ENCODE measurements at regions not wholly inside any gene's neighbourhood (a gene's known extent, or its start where the extent isn't known, plus 50 kb on each side); places are given as distances from the start of the nearest gene placed in this dataset.
A peak's percentile ranks its signal among the peaks of the same experiment; 100 is the strongest.
"Not testable (repeated sequence)": the region's sequence is repeated elsewhere in the genome, so short reads cannot be mapped to it uniquely, and the experiment has no call there.

DNA sequence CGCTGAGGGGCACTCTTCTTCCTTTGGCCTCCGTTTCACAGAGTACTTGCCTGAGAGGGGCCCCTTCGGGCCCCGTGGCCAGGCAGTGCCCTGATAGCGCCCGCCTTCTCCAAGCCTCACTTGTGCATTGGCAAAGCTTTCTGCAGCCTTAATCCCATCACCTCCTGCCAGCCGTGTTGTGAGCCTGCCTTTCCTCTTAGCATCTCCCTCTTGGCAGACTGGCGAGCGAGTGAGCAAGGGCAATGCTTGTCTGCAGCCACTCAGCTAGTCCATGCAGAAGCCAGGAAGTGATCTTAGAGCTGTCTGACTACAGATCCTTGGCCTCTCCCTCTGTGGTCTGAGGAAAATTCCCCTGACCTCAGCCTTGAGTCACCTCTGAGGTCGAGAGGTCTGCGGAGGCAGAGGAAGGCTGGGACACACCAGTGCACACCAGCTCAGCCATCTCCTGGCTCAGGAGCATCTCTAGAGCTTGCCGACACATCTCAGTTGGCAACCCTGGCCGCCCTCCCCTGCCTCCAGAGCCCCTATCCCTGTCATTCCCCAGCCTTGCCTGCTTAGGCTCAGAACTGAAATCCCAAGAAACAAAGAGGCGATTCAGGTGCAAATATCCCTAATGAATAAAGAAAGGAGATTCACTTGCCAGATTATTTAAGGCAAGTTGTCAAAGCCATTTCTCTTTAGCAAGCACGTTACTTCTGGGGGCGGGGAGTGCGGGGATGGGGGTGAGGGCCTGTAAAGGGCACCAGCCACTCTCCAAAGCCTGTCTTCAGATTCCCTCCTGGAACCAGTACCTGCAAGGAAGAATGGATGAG lies 143.5 kb upstream of the MAMLD1 start:
- DNase-seq = peak; percentile 44

DNA sequence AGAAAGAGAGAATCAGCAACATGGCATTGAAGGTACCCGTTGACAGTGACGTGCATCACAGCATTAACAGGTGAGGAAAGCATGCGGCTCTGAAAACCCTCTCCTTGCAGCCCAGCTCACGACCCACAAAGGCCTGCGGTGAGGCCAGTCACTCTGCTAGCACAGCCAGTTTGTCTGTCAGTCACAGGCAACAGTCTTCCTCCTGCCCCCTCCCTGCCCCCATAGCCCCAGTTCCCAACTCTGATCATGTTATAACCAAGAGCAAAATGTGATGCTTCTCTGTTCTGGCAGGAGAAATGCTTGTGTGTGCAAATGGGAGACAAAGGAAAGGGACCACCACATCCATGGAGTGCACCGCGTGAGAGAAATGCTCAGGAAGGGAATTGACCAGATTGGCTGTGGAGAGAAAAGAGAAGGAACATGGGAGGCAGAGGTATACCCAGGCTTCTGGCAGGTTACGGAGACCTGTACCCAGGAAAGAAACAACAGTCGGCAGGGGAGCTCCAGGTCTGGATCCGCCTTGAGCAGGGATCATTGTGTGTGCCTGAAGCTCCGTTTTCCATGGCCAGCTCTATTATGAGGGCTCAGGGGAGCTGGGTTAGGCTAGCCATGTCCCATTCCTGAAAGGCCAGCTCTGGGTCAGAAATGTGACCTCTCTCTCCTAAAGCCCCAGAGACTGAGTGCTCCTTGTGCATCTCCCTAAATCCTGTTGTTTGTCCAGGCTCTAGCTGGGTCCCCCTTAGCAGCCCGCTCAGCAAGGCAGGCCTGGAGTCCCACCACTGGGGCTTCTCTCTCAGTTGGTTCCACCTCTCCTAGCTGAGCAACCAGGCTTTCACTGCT lies 139.7 kb upstream of the MAMLD1 start:
- no peak for DNase-seq

DNA sequence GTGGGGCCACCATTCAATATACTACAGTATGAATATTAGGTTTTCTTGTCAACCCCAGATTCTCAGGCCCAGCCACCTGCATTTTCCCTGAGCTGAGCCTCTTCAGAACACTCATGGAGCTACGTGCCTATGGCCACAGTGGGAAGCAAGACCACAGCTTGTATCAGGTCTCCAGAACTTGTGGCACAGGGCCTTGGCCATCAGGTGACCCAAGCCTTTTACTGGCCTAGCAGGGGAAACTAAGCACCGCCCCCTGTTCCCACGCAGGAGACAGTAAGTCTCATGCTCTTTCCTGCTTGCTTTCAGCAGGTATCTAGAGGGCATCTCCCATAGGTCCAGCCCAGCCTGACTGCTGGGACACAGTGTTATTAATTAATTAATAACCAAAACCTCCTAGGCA lies 138.4 kb upstream of the MAMLD1 start:
- DNase-seq = no peak

DNA sequence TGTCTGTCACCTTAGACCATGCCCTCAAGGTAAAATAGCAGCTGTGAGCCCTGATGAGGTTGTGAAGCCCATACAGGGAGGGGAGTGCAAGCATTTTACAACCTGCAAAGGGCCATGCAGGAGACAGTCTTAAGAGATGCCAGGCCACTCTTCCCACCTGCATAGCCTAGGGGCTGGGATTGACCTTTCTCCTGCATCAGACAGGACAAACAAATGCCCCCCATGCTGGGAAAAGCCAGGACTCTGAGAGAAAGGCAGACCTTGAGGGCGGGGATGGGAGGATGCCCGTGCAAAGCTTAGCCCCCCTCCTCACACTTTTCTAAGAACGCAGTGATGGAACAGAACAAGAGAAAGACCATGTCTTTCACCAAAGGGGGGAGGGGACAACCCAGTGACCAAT lies 137.9 kb upstream of the MAMLD1 start:
- no peak for DNase-seq

DNA sequence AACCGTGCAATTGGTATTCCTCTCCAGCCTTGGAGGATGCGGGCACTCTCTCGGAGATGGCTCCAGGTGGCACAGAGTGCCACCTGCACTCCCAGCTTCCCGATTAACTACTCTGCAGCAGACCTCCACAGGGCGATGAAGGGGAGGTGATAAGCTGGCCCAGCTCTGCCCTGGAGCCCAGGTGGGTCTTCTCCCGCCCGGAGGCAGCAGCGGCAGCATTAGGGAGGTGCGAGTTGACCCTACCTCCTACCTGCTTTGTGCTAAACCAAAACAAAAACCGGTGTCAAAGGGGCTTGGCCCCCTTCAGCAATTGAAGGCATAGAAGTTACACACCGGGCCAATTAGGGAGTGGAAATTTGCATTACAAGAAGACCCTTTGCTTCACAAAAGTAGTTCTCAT lies 137.4 kb upstream of the MAMLD1 start:
- no peak for DNase-seq

DNA sequence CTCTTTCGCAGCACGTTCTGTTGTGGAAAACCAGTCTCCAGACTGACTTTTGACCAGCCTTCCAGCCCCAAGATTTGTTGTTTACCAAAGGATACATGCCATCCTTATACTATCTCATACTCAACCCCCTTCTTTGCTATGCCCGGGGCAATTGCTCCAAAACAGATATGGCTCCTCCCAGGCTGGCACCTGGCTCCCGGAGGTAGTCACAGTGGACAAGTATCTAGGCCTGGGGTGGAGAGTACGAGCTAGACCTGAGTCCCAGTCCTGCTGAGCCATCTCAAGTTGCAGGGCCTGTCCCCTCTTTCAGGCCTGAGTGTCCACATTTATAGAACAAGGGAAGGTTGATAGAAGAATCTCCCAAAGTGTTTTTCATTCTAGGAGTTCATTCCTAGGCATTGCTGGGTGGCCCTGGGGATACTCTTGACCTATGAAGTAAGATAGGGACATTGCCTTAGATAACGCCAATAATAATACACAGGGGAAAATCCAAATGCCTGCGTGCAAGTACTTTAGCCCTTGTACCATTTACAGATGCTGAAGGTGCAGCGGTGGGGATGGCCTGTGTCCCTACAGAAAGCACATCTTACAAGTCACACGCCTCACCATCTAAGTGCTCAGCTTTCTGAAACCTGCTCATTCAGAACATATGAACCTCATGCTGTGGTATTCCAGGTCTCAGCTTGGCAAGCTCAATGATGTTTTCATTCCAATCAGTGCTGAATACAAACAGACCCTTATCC lies 136.7 kb upstream of the MAMLD1 start:
- DNase-seq = no peak

DNA sequence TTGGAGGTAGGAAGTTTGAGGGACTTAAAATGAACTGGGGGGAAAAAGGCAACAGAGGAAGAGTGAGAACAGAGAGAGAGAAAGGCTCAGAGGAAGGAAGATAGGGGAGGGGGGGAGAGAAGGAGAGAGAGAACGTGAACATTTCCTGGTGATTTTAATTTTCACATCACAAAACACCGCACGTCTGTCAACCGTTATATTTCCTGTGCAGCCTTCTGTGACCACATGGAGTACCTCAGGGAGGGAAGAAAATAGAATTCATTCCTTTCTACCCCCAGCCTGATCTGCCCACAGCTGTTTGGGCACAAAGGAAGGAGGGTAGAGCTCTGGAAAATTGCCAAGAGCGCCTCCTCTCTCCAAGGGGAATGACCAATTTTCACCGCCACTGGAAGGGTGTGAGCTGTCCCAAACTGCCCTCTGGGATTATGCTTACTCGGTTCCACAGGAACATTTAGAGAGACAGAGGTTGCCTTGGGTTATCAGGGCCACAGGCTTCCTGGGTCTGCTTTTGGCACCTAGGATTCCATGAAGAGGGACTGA lies 135.7 kb upstream of the MAMLD1 start:
- DNase-seq = no peak

DNA sequence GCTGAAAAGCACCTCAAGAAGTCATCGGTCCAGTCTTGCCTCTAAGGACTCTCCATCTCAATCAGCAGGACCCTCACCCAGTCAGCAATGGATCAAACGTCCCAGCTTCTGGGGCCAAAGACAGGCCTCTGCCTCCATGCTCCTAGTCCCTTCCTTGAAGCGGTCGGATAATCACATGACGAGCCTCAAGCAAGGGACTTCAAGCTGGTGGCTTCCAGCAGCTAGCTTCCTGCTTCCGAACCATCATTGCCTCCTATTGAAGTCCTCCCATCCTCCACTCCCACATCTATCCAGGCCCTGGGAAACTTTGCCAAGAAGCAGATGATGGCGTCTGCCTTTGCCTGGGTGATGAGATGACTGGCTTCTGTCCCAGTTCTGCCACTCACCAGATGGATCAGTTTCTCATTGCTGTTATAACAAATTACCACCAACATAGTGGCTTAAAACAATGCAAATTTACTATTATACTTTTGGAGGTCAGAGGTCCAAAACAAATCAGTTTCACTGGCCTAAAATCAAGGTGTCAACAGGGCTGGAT lies 135.2 kb upstream of the MAMLD1 start:
- DNase-seq = no peak

DNA sequence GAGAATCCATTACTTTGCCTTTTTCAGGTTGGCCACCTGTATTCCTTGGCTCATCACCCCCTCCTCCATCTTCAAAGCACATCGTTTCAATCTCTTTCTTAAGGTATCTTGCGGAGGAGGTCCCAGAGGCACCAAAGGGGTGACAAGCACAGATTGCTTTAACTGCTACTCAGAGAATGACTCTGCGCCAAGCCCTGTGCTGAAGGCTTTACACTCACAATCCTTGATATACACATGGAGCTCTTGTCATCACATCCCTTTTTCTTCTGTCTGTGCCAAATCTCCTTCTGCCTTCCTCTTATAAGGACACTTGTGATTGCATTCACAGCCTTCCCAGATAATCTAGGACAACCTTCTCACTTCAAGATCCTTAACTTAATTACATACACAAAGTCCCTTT lies 134.7 kb upstream of the MAMLD1 start:
- DNase-seq = no peak

DNA sequence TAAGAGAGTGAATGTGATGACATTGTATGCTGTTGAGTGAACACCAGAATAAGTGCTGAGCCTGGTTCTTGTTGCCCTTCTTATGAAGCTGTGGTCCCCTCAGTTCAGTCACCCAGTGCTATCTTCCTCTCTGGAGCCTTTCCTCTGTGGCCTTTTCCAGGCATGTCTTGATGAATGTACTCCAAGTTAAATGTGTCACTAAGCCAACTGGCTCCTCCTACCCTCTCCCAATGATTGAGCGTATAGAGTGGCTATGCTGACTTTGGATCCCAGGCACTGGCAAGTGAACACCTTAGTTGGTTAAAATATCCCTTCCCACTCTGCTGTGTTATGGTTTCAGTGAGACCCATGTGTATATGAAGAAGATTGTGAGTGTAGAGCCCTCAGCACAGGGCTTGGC lies 134.1 kb upstream of the MAMLD1 start:
- DNase-seq = no peak

DNA sequence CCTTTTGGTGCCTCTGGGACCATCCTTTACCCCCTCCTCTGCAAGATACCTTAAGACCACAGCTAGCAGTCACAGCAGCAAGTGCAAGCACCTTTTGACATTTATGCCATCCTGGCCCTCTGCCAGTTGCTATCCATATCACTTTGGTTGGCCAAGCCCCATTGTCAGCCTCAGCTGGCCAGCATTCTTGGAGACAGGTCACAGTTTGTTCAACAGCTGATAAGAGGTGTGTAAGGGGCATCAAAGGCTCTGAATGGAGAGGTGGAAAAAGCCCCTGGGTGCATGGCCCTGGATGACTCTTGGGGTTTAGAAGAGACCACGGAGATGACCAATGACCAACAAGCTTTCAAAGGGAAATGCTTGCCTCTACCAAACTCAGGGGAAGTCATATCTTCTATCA lies 133.6 kb upstream of the MAMLD1 start:
- DNase-seq = no peak

DNA sequence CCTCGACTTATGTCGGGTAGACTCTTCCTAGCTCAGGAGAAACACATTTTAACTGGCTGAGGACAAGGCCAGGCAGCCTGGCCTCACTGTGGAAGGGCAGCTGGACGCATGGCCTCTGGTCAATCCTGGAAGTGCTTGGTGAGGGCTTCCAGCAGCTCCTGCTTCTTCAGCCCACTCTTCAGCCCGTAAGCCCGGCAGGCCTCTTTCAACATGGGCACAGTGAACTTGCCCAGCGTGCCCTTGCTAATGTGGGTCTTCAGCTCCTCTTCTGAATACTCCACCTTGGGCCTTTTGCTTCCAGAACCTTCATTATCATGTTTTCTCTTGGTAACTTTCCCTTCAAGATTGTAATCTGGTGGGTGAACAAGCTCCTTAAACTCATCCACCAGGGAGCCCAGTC lies 132.2 kb upstream of the MAMLD1 start:
- not testable (repeated sequence) for DNase-seq

DNA sequence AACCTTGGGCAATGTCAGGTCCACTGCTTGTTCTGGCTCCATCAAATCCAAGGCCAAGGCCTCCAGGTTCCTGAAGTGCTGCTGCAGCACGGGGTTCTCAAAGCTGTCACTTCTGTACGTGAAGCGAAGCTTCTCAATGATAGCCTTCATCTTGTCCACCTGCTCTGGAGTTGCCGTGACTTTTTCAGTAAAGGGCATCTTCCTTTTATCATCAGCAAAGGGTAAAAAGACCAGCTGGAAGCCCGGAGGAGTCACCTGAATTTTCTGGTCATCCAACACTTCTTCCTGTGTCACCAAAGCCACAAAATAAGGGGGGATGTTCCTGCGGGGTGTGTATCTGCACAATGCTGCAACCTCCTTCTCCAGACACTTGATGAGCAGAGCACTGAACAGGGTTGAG lies 131.7 kb upstream of the MAMLD1 start:
- not testable (repeated sequence) for DNase-seq

DNA sequence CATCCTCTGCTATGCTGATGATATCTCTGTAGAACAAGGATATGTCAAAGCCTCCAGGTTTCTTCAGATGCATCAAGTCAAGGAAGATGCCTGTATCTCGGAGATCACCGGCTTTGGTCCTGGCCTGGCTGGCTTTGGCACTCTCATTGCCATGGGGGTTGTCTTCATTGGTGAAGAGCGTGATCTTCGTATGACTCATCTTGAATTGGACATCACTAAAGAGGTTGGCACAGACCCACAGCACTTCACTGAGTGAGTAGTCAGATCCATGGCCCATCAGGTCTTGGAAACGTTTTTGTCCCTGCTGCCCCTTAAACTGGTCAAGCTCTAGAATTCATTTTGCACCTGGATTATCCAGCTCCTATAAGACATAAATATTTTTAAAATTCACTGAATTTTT lies 130.9 kb upstream of the MAMLD1 start:
- DNase-seq = not testable (repeated sequence)

DNA sequence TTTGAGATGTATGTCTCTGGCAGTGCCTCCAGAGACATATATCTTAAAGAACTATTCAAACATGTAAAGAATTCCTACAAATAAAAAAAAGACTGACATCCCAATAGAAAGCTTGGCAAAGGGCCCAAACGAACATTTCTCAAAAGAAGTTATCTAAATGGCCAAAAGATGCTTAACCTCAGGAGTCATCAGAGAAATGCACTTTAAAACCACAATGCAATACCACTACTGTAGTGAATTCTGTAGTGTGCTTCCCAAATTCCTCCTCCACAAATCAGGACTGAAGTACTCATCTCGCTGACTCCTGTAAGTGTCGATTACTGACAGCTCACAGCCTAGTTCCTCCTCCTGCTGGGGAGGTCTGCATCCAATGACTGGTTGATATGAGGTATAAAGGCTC lies 129.0 kb upstream of the MAMLD1 start:
- no peak for DNase-seq

DNA sequence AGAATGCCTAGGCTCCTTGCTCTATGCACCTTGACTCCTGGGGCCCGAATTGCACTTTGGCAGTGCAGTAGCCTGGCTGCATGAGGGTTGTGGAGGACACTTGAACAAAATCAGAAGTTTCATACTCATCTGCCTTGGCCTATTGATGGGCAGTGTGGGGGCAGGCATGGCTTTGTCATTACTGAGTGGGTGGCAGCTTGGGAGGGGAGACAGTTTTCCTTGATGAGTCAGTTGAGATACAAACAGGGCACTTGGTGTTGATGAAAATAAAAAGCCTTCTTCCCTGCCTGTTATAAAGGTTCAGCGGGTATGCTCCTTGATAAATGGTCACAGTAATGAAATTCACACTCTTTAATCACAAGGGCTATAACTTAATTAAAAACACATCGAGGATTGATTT lies 126.8 kb upstream of the MAMLD1 start:
- peak; percentile 14 for DNase-seq

DNA sequence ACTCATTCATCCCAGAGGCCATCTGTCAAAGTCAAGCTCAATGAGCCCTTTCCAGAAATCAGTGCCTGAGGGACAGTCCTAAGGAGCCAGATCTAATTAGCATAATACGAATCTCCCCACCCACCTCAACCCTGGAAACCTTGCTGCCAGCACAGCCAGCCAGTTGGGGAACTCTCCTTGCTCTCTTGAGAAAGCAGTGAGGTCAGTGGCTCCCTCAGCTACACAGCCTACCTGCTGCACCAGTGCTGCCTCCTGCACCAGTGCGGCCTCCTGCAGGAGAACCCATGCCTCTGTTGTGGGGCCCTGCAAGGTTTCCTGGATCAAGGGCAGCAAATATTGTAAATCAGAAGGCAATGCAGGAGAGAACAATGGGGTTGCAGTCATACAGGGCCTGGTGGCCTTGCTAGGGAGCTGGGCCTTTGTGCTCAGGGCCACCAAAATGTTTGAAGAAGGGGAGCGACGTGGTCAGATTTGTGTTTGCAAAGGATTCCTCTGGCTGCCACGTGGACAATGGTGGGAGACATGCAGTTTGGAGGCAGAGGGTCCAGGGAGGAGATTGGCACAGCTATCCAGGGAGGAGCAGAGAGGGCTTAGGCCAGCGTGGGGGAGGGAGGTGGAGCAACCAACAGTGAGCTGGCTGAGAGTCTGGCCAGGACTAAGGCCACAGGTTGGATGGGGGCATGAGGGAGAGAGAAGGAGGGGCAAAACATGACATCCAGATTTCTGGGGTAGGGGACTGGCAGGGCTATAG lies 124.3 kb upstream of the MAMLD1 start:
- DNase-seq = no peak

DNA sequence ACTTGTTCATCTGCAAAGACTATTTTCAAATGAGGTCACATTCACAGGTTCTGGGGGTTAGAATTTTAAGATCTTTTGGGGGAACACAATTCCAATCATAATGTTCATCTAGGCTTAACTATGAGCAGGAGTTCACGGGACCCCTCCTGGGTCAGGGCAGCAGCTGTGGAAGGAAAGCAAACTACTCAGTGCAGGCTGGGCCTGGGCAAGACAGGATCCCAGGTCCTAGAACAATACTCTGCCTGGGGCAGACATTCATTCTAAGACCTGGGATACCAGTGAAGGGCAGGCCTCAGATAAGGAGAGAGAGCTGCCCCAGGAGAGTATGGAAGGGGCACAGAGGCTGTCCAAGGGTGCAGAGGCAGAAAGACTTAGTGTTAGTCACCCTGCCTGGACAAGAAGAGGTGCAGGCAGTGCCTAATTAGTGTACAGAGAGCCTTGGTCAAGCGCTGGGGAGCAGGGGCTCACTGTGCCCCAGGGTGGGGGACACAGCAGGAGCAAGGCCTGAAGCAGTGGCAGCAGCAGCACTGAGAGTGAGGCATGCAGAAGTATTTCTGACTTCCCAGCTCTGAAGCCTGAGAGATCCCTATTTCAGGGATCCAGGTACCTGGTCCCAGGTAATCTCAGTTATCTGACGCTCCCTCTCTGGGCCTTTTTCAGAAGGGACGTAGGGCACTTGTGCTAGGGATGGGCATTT lies 123.0 kb upstream of the MAMLD1 start:
- DNase-seq = no peak

DNA sequence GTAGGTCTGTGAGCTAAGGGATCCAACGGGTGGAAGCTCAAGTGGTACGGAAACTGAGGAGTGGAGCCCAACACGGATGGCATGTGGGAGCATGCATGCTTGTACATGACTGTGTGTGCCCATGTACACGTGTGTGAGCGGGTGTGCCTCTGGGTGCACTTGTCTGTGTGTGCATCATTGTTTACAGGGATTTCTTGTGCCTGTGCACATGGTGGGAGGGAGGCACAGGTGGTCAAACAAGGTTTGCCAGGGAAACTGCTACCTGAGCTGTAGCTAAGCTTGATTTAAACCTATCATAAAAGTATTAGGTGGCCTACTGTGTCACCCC lies 122.5 kb upstream of the MAMLD1 start:
- DNase-seq = no peak

DNA sequence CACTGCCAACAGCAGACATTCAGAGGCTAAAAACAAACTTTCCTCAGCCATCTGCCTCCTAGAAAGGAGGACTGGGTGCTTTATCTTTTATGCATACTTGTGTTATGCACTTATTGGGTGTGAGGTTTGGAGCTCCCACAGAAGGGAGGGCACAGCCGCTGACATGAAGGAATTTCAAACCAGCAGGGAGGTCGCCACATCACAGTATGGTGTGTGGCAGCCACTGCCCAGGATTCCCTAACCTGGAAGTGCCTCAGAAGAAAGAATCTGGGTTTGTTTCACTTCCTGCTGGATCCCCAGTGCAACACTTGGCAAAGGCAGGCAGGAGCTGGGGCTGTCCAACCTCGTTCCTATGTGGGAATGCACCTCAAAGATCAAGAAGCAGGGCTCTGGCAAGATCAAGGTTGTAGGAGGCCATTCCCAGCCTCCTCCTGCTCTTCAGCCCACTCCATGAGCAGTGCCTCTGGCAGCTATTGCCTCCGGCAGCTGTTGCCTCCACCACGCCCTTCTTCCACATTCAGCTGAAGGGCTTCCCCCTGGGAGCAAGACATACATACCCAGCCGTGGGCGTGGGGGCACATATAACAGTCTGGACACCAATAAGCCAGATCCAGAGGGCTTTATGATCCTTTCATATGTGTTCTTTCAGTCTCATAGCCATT lies 109.0 kb upstream of the MAMLD1 start:
- DNase-seq = no peak

DNA sequence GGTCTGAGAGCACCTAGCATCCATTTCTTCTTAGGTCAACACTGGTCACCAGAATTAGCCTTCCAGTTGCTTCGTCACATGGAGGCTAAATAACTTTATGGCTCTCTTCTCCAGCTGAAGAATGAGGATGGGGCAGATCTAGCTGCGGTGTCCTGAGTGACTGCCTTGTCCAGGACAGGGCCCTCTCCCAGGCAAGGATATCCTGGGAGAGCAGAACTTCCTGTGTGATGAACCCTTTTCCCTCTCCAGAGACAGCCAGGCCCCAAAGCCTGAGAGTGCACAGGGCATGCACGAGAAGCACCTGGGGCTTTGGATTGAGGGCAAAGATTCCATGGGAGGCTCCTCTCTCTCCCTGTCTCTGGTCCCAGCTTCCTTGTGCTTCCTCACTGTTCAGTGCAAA lies 108.2 kb upstream of the MAMLD1 start:
- DNase-seq = no peak

All from suppressor macrophage treated with lipopolysaccharide for 4 hours (primary cell).